WTC11 (cell line): ENCODE measurements at regions not wholly inside any gene's neighbourhood (a gene's known extent, or its start where the extent isn't known, plus 50 kb on each side); places are given as distances from the start of the nearest gene placed in this dataset.

ENCODE experiments used
- KAT7 ChIP-seq: sonication (generic); formaldehyde crosslinking; IDR thresholded peaks from 2 replicates; pipeline ENCODE4 v1.8.1; 2023; ENCODE audit warnings: missing genetic modification reagents, mild to moderate bottlenecking, borderline replicate concordance
- TP53 ChIP-seq: sonication (generic); formaldehyde crosslinking; IDR thresholded peaks from 2 replicates; pipeline ENCODE4 v1.8.1; 2023; ENCODE audit warnings: mild to moderate bottlenecking, missing genetic modification reagents
- TF ChIP-seq, protein P1 (sequence below): fragments of 200-600 bp; IDR thresholded peaks from 2 replicates; pipeline ENCODE4 v1.8.0; 2022; ENCODE audit warnings: antibody characterized with exemption
- TF ChIP-seq, protein P2 (sequence below): fragments of 250-450 bp; sonication (Bioruptor Pico); IDR thresholded peaks from 2 replicates; pipeline ENCODE4 v2.1.2; 2022; ENCODE audit warnings: mild to moderate bottlenecking, moderate library complexity

DNA sequence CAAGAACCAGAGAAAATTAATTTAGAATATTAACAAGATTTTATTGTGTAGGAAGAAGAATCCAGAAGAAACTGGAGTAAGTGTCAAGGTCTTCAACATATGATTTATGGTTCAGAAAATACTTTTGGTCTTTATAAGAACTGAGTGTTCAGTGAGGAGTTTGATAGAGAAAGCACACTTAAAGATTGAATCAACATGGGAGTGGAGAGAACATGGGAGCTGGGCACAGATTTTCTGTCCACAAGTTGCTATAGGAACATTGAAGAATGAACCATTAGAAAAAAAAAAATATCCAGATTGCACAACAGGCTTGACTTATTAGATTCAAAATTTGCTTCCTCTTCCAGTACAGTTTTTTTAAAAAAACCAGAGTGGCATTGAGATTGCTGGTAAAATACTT is 601.2 kb upstream of the GNPDA2 start:
- TF ChIP-seq, protein P1, sequence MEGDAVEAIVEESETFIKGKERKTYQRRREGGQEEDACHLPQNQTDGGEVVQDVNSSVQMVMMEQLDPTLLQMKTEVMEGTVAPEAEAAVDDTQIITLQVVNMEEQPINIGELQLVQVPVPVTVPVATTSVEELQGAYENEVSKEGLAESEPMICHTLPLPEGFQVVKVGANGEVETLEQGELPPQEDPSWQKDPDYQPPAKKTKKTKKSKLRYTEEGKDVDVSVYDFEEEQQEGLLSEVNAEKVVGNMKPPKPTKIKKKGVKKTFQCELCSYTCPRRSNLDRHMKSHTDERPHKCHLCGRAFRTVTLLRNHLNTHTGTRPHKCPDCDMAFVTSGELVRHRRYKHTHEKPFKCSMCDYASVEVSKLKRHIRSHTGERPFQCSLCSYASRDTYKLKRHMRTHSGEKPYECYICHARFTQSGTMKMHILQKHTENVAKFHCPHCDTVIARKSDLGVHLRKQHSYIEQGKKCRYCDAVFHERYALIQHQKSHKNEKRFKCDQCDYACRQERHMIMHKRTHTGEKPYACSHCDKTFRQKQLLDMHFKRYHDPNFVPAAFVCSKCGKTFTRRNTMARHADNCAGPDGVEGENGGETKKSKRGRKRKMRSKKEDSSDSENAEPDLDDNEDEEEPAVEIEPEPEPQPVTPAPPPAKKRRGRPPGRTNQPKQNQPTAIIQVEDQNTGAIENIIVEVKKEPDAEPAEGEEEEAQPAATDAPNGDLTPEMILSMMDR, result no peak
- TF ChIP-seq, protein P2, sequence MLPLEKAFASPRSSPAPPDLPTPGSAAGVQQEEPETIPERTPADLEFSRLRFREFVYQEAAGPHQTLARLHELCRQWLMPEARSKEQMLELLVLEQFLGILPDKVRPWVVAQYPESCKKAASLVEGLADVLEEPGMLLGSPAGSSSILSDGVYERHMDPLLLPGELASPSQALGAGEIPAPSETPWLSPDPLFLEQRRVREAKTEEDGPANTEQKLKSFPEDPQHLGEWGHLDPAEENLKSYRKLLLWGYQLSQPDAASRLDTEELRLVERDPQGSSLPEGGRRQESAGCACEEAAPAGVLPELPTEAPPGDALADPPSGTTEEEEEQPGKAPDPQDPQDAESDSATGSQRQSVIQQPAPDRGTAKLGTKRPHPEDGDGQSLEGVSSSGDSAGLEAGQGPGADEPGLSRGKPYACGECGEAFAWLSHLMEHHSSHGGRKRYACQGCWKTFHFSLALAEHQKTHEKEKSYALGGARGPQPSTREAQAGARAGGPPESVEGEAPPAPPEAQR (CRISPR knock-in tag), result no peak
- TF ChIP-seq KAT7 (CRISPR knock-in tag) (no peak), TP53 (CRISPR knock-in tag) (no peak)
